ENCODE measurements at regions not wholly inside any gene's neighbourhood (a gene's known extent, or its start where the extent isn't known, plus 50 kb on each side); places are given as distances from the start of the nearest gene placed in this dataset.

DNA sequence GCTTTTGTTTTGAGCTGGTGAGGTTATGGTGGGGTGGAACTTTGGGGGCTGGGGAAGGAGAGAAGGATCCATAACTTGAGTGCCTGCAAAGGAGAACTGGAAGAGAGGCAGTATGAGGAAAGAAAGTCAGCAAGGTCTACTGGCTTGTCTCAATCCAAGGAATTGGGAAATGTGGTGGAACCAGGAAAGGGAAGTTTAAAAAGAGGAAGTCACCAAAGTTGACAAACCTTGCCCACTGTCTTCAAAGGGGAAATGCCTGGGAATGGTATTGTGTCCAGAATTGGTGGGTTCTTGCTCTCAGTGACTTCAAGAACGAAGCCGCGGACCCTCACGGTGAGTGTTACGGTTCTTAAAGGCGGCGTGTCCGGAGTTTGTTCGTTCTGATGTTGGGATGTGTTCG lies 304.1 kb upstream of the FAM98A start:
- Histone ChIP-seq H3K79me1 (ENCODE audit: low read depth, low read length) (no peaks in the 10 kb centered on the region), H3K23ac (ENCODE audit: insufficient read length) (no peak overlapping the region), H2BK5ac (ENCODE audit: low read depth, low read length) (no peak overlapping the region), H3K18ac (ENCODE audit: extremely low read depth, low read length) (no peak overlapping the region), H3K4me2 (ENCODE audit: insufficient read depth in 1 of 2, low read depth in 2 of 2, low read length in 2 of 2) (no peak overlapping the region), H2BK15ac (ENCODE audit: low read length) (no peak overlapping the region), H4K8ac (ENCODE audit: extremely low read depth, insufficient read depth, low read length) (no peak overlapping the region), H2BK20ac (ENCODE audit: low read length) (no peak overlapping the region), H3K23me2 (ENCODE audit: low read depth, low read length) (no peaks in the 10 kb centered on the region), H3K9me3 (ENCODE audit: insufficient read depth in 2 of 2, low read depth in 1 of 2, low read length in 1 of 2) (peaks cover 0 to 10% of the 10 kb centered on the region in 2 experiments; a peak in 1 of 4 replicates), H3K36me3 (ENCODE audit: control insufficient read depth in 2 of 4, insufficient read depth in 4 of 4, low read length in 3 of 4) (no peaks in the 10 kb centered on the region), H3K14ac (ENCODE audit: insufficient read length) (no peak overlapping the region), H3K27me3 (replicated peaks in 1 of 4; ENCODE audit: control insufficient read depth in 3 of 4, extremely low read depth in 1 of 4, insufficient read depth in 3 of 4, low read length in 3 of 4) (no peaks in the 10 kb centered on the region), H3K79me2 (ENCODE audit: control insufficient read depth in 1 of 2, insufficient read depth in 2 of 2, low read length in 2 of 2) (no peaks in the 10 kb centered on the region), H4K5ac (ENCODE audit: insufficient read length, low read depth, low read length) (no peak overlapping the region), H2AK5ac (ENCODE audit: low read depth, low read length) (no peak overlapping the region), H2BK12ac (ENCODE audit: low read depth, low read length) (no peak overlapping the region), H3K4me1 (replicated peaks in 1 of 4; ENCODE audit: control insufficient read depth in 3 of 4, insufficient read depth in 4 of 4, low read length in 3 of 4) (no peaks in the 10 kb centered on the region), H3K4me3 (ENCODE audit: extremely low read depth in 1 of 4, insufficient read depth in 2 of 4, low read depth in 3 of 4, low read length in 4 of 4) (no peak overlapping the region), H4K20me1 (replicated peaks in 1 of 2; ENCODE audit: control insufficient read depth in 1 of 2, insufficient read depth in 2 of 2, low read length in 2 of 2) (no peaks in the 10 kb centered on the region), H3K4ac (replicated peaks; ENCODE audit: insufficient read length, low read depth, low read length) (no peak overlapping the region), H3K56ac (replicated peaks; ENCODE audit: insufficient read length, low read depth, low read length) (no peak overlapping the region), H2AFZ (ENCODE audit: low read length) (no peak overlapping the region), H3K27ac (ENCODE audit: low read depth, low read length) (no peak overlapping the region), H4K91ac (replicated peaks; ENCODE audit: insufficient read length, low read length) (no peak overlapping the region), H3K9ac (replicated peaks in 1 of 4; ENCODE audit: extremely low read depth in 1 of 4, low read depth in 3 of 4, low read length in 3 of 4) (no peak overlapping the region), H2BK120ac (replicated peaks; ENCODE audit: low read depth, low read length) (no peak overlapping the region)
- no peak for TF ChIP-seq JUN (IDR thresholded peaks at IDR 0.05; ENCODE audit: low read depth, low read length)
- TF ChIP-seq, protein P1, sequence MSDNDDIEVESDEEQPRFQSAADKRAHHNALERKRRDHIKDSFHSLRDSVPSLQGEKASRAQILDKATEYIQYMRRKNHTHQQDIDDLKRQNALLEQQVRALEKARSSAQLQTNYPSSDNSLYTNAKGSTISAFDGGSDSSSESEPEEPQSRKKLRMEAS (IDR thresholded peaks at IDR 0.05), result no peak
- ChIA-PET CTCF (ENCODE audit: partially characterized antibody) (no interaction called here), POLR2A (ENCODE audit: partially characterized antibody) (no interaction called here)
- FAIRE-seq (no peak), DNase-seq (ENCODE audit: low read depth in 1 of 2, low spot score in 2 of 2) (no peak)
- 96% methylated on average over 10 of the region's 10 CpGs; no CpG with 5 or more reads in 1 of the 2 experiments for WGBS, 2 experiments (ENCODE audit: extremely low coverage in 1 of 2, insufficient coverage in 1 of 2, insufficient read length in 1 of 2, insufficient replicate concordance in 2 of 2, low coverage in 1 of 2, low lambda C conversion rate in 2 of 2, missing lambda C conversion rate in 1 of 2)

All from H1 (cell line).